ENCODE measurements at regions not wholly inside any gene's neighbourhood (a gene's known extent, or its start where the extent isn't known, plus 50 kb on each side); places are given as distances from the start of the nearest gene placed in this dataset.

DNA sequence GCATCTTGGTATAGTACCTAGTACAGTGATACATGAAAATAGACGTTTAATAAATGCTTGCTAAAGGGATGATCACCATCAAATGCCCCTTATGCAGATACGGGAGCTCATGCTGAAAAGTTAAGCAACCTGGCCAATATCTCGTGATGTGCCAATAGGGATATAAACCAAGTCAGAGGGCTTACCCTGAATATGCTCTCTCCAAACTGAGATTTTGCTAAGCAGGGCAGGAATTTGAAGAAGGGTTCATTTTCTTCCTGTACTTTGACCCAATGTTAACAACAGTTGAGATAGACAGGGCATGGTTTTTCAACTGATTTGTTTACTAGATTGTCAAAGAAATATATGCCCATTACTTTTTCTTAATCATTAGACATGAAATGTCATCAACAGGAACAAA lies 219.3 kb upstream of the PREP start:
- no peak for TF ChIP-seq SP1 (IDR thresholded peaks at IDR 0.05)
- TF ChIP-seq, protein P1, sequence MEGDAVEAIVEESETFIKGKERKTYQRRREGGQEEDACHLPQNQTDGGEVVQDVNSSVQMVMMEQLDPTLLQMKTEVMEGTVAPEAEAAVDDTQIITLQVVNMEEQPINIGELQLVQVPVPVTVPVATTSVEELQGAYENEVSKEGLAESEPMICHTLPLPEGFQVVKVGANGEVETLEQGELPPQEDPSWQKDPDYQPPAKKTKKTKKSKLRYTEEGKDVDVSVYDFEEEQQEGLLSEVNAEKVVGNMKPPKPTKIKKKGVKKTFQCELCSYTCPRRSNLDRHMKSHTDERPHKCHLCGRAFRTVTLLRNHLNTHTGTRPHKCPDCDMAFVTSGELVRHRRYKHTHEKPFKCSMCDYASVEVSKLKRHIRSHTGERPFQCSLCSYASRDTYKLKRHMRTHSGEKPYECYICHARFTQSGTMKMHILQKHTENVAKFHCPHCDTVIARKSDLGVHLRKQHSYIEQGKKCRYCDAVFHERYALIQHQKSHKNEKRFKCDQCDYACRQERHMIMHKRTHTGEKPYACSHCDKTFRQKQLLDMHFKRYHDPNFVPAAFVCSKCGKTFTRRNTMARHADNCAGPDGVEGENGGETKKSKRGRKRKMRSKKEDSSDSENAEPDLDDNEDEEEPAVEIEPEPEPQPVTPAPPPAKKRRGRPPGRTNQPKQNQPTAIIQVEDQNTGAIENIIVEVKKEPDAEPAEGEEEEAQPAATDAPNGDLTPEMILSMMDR (IDR thresholded peaks at IDR 0.05; ENCODE audit: low read depth, low read length, missing input control), result no peak
- no peak for TF ChIP-seq RAD21 (IDR thresholded peaks at IDR 0.05)
- TF ChIP-seq, protein P2, sequence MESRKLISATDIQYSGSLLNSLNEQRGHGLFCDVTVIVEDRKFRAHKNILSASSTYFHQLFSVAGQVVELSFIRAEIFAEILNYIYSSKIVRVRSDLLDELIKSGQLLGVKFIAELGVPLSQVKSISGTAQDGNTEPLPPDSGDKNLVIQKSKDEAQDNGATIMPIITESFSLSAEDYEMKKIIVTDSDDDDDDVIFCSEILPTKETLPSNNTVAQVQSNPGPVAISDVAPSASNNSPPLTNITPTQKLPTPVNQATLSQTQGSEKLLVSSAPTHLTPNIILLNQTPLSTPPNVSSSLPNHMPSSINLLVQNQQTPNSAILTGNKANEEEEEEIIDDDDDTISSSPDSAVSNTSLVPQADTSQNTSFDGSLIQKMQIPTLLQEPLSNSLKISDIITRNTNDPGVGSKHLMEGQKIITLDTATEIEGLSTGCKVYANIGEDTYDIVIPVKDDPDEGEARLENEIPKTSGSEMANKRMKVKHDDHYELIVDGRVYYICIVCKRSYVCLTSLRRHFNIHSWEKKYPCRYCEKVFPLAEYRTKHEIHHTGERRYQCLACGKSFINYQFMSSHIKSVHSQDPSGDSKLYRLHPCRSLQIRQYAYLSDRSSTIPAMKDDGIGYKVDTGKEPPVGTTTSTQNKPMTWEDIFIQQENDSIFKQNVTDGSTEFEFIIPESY (IDR thresholded peaks at IDR 0.05), result no peak
- TF ChIP-seq, protein P3, sequence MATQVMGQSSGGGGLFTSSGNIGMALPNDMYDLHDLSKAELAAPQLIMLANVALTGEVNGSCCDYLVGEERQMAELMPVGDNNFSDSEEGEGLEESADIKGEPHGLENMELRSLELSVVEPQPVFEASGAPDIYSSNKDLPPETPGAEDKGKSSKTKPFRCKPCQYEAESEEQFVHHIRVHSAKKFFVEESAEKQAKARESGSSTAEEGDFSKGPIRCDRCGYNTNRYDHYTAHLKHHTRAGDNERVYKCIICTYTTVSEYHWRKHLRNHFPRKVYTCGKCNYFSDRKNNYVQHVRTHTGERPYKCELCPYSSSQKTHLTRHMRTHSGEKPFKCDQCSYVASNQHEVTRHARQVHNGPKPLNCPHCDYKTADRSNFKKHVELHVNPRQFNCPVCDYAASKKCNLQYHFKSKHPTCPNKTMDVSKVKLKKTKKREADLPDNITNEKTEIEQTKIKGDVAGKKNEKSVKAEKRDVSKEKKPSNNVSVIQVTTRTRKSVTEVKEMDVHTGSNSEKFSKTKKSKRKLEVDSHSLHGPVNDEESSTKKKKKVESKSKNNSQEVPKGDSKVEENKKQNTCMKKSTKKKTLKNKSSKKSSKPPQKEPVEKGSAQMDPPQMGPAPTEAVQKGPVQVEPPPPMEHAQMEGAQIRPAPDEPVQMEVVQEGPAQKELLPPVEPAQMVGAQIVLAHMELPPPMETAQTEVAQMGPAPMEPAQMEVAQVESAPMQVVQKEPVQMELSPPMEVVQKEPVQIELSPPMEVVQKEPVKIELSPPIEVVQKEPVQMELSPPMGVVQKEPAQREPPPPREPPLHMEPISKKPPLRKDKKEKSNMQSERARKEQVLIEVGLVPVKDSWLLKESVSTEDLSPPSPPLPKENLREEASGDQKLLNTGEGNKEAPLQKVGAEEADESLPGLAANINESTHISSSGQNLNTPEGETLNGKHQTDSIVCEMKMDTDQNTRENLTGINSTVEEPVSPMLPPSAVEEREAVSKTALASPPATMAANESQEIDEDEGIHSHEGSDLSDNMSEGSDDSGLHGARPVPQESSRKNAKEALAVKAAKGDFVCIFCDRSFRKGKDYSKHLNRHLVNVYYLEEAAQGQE (IDR thresholded peaks at IDR 0.05), result no peak
- no peak for TF ChIP-seq JUND (IDR thresholded peaks at IDR 0.05)
- TF ChIP-seq TAF1 (conservative IDR thresholded peaks at IDR 0.05), result no peak
- TF ChIP-seq GABPA (IDR thresholded peaks at IDR 0.05 in 1 of 2, conservative IDR thresholded peaks at IDR 0.05 in 1 of 2), result no peak
- no peak for TF ChIP-seq YY1 (IDR thresholded peaks at IDR 0.05)
- no peak for TF ChIP-seq ATF3 (IDR thresholded peaks at IDR 0.05)
- TF ChIP-seq, protein P4, sequence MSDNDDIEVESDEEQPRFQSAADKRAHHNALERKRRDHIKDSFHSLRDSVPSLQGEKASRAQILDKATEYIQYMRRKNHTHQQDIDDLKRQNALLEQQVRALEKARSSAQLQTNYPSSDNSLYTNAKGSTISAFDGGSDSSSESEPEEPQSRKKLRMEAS (IDR thresholded peaks at IDR 0.05), result no peak
